ENCODE measurements at regions not wholly inside any gene's neighbourhood (a gene's known extent, or its start where the extent isn't known, plus 50 kb on each side); places are given as distances from the start of the nearest gene placed in this dataset.
A peak's percentile ranks its signal among the peaks of the same experiment; 100 is the strongest.

DNA sequence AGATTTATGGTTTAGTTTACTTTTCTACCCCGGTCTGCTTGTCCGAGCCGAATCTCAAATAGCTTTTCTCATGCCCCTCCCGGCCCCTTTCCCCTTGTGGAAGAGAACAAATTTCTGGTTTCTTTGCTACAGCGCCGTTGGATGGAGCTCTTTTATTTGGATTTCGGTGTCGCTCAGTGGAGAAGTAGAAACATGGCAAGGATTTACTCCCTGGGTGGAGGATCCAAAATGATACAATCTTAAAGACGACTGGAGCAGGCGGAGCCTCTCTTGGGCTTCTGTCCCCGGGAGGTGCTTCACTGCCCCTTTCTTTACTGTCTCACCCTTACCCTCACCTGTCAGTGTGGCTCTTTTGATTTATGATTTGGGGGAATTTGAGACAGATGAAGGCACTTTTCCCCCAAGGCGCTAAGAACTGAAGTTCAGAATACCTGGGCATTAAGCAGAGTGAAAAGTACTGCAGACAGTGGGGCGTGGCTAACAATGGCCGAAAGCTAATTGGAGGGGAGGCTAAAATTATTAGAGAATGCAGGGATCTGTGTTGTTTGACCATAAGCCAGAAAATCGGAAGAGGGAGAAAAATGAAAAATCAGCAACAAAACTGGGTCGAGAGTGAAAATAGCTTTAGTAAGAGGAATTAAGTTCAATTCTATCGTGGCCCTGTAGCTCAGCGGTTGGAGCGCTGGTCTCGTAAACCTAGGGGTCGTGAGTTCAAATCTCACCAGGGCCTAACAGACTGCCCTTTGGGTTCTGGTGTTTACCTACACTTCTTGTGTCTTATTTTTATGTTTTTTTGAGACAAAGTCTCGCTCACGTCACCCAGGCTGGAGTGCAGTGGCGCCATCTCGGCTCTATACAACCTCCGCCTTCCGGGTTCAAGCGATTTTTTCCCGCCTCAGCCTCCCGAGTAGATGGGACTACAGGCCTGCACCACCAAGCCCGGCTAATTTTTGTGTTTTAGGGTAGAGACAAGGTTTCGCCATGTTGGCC, 145.1 kb upstream of the ZNF184 start:
- H3K36me3 ChIP-seq = no peaks in the 10 kb centered on the region
- H3K27me3 ChIP-seq = peaks cover 0 to 2% of the 10 kb centered on the region in 2 donors
- H3K9me3 ChIP-seq = no peaks in the 10 kb centered on the region
- peak overlapping the region in 1 of 2 donors; percentile 35 for H3K4me3 ChIP-seq
- no peak for DNase-seq
- no peaks in the 10 kb centered on the region for H3K4me1 ChIP-seq
- intact Hi-C loops (cut with DNase I; ENCODE audit: low total_unique reads) = no loop called here
- H3K27ac ChIP-seq = no peak overlapping the region
- TF ChIP-seq, protein P1, sequence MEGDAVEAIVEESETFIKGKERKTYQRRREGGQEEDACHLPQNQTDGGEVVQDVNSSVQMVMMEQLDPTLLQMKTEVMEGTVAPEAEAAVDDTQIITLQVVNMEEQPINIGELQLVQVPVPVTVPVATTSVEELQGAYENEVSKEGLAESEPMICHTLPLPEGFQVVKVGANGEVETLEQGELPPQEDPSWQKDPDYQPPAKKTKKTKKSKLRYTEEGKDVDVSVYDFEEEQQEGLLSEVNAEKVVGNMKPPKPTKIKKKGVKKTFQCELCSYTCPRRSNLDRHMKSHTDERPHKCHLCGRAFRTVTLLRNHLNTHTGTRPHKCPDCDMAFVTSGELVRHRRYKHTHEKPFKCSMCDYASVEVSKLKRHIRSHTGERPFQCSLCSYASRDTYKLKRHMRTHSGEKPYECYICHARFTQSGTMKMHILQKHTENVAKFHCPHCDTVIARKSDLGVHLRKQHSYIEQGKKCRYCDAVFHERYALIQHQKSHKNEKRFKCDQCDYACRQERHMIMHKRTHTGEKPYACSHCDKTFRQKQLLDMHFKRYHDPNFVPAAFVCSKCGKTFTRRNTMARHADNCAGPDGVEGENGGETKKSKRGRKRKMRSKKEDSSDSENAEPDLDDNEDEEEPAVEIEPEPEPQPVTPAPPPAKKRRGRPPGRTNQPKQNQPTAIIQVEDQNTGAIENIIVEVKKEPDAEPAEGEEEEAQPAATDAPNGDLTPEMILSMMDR (IDR thresholded peaks at IDR 0.05) = no peak
- TF ChIP-seq POLR2A (IDR thresholded peaks at IDR 0.05) = no peak

DNA sequence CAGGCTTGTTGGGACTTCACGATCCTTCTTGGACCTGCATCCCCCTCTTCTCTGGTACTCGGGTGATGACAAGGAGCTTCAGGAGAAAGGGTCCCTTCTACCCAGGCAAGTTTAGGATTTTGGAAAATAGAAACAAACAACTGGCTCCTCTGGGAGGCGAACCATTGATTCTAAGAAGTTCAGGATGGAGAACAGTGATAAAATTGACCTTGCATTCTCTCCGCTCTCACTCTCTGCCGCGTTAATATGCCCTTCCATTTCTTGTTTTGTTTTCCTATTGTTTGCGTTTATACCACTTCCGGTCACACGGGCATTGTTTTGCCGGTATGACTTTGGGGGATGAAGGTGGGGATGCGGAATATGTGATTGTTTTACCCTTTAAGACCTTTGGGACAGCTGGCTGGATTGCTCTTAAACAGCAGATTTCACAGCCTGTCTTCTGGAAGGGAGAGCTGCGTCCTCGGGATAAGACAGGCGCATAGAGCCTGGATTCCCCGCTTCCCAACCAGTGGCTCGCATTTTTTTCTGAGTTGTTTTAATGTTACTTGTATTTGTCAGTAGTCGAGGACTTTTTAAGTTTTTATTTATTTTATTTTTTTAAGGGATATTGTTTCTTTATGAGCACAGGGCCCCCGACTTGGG, 144.3 kb upstream of the ZNF184 start:
- Histone ChIP-seq H3K27ac (no peak overlapping the region), H3K9me3 (no peaks in the 10 kb centered on the region), H3K4me3 (peak overlapping the region; percentile 2 to 35), H3K4me1 (no peaks in the 10 kb centered on the region), H3K27me3 (peaks cover 0 to 2% of the 10 kb centered on the region in 2 donors), H3K36me3 (no peaks in the 10 kb centered on the region)
- DNase-seq = no peak
- TF ChIP-seq POLR2A (IDR thresholded peaks at IDR 0.05) = no peak
- TF ChIP-seq, protein P1 (IDR thresholded peaks at IDR 0.05) = no peak
- intact Hi-C loops (cut with DNase I; ENCODE audit: low total_unique reads) = no loop called here

DNA sequence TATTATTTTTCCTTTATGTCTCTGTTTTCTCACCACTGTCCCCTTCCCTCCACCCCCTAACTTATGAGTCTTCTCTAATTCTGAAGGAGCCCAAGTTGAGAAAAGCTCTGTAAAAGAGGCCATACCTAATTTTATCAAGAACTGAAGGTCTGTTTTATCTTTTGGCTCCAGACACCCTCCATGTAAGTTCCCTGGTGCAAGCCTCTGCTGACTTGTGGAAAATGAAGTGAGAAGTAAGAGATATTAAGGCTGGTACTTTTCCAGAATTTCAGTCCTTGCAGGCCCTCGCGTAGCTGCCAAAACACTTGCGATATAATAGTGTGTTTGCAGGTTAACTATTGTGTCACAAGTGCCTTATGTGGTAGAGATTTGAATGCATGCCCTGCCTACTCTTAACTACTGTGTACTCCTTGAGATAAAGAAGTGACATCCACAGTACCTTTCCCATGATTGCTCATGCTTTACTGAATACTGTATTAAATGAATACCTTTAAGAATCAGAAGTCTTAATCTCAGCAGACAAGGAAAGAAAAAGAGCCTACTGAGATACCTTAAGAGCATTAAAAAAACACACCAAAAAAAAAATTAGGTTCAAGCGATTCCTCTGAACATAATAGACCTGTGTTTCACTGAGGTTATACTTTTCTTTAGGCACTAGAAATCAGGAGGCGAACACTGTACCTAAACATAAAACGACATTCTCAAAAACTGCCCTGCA, 143.6 kb upstream of the ZNF184 start:
- DNase-seq = no peak
- Histone ChIP-seq H3K27ac (no peak overlapping the region), H3K9me3 (no peaks in the 10 kb centered on the region), H3K36me3 (no peaks in the 10 kb centered on the region), H3K4me1 (no peaks in the 10 kb centered on the region), H3K4me3 (peak overlapping the region in 1 of 2 donors; percentile 35), H3K27me3 (peaks cover 0 to 2% of the 10 kb centered on the region in 2 donors)
- intact Hi-C loops (cut with DNase I; ENCODE audit: low total_unique reads) = no loop called here
- no peak for TF ChIP-seq POLR2A (IDR thresholded peaks at IDR 0.05)
- TF ChIP-seq, protein P1 (IDR thresholded peaks at IDR 0.05) = no peak

DNA sequence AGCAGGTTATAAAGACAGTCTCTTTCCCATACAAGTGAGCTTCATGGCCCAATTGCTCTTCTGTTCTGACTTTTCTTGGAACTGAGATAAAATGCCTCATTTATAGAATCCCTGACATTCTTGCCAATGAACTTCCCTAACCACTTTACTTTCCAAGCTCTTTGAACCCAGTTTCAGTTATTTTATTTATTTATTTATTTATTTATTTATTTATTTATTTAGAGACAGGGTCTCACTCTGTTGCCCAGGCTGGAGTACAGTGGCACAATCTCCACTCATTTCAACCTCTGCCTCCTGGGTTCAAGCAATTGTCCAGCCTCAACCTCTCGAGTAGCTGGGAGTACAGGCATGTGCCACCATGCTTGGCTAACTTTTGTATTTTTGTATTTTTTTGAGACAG, 138.5 kb upstream of the ZNF184 start:
- no peaks in the 10 kb centered on the region for H3K4me1 ChIP-seq
- H3K4me3 ChIP-seq = no peak overlapping the region
- peaks cover 0 to 2% of the 10 kb centered on the region in 2 donors for H3K27me3 ChIP-seq
- intact Hi-C loops (cut with DNase I; ENCODE audit: low total_unique reads) = no loop called here
- TF ChIP-seq, protein P1 (IDR thresholded peaks at IDR 0.05) = no peak
- TF ChIP-seq POLR2A (IDR thresholded peaks at IDR 0.05) = no peak
- DNase-seq = no peak
- H3K9me3 ChIP-seq = no peaks in the 10 kb centered on the region
- H3K36me3 ChIP-seq = no peaks in the 10 kb centered on the region
- no peak overlapping the region for H3K27ac ChIP-seq

Measured in uterus (tissue), 3 donors.